ENCODE measurements at regions not wholly inside any gene's neighbourhood (a gene's known extent, or its start where the extent isn't known, plus 50 kb on each side); places are given as distances from the start of the nearest gene placed in this dataset.
"Not testable (repeated sequence)": the region's sequence is repeated elsewhere in the genome, so short reads cannot be mapped to it uniquely, and the experiment has no call there.

GRCh38 chr15:29648415-29648814 is 173.9 kb downstream of the TJP1 start:
- not testable (repeated sequence) for H3K4me1 ChIP-seq (ENCODE audit: control insufficient read depth, insufficient read depth, low read length); H3K27ac ChIP-seq (ENCODE audit: low read length); H3K9ac ChIP-seq (ENCODE audit: low read length in 2 of 2); H3K27me3 ChIP-seq (ENCODE audit: control insufficient read depth in 1 of 2, insufficient read depth in 2 of 2, low read length in 2 of 2); H3K4me3 ChIP-seq (ENCODE audit: low read length in 2 of 2); H3K9me3 ChIP-seq (ENCODE audit: control insufficient read depth in 2 of 2, low read length in 2 of 2); H3K36me3 ChIP-seq (ENCODE audit: control insufficient read depth in 2 of 2, insufficient read depth in 2 of 2, low read length in 2 of 2)

- no peaks in the 10 kb centered on the region for H3K9me3 ChIP-seq (ENCODE audit: control insufficient read depth in 2 of 2, low read length in 2 of 2)
- H3K27me3 ChIP-seq (ENCODE audit: control insufficient read depth in 1 of 2, insufficient read depth in 2 of 2, low read length in 2 of 2), result no peaks in the 10 kb centered on the region
- no peak overlapping the region for H3K9ac ChIP-seq (ENCODE audit: low read length in 2 of 2)
- H3K4me3 ChIP-seq (ENCODE audit: low read length in 2 of 2), result no peak overlapping the region
- no peaks in the 10 kb centered on the region for H3K4me1 ChIP-seq (ENCODE audit: control insufficient read depth, insufficient read depth, low read length)
- H3K27ac ChIP-seq (ENCODE audit: low read length), result no peak overlapping the region
- no peaks in the 10 kb centered on the region for H3K36me3 ChIP-seq (ENCODE audit: control insufficient read depth in 2 of 2, insufficient read depth in 2 of 2, low read length in 2 of 2)
Observed at GRCh38 chr15:29645841-29646240, 176.4 kb downstream of the TJP1 start.

- H3K27me3 ChIP-seq (ENCODE audit: control insufficient read depth in 1 of 2, insufficient read depth in 2 of 2, low read length in 2 of 2); H3K4me1 ChIP-seq (ENCODE audit: control insufficient read depth, insufficient read depth, low read length); H3K9ac ChIP-seq (ENCODE audit: low read length in 2 of 2); H3K27ac ChIP-seq (ENCODE audit: low read length); H3K36me3 ChIP-seq (ENCODE audit: control insufficient read depth in 2 of 2, insufficient read depth in 2 of 2, low read length in 2 of 2); H3K9me3 ChIP-seq (ENCODE audit: control insufficient read depth in 2 of 2, low read length in 2 of 2); H3K4me3 ChIP-seq (ENCODE audit: low read length in 2 of 2): not testable (repeated sequence)
Observed at GRCh38 chr15:29644361-29644760, 177.9 kb downstream of the TJP1 start.

GRCh38 chr15:29638781-29639180 is 183.5 kb downstream of the TJP1 start:
- Histone ChIP-seq H3K27me3 (ENCODE audit: control insufficient read depth in 1 of 2, insufficient read depth in 2 of 2, low read length in 2 of 2) (no peaks in the 10 kb centered on the region), H3K9me3 (ENCODE audit: control insufficient read depth in 2 of 2, low read length in 2 of 2) (no peaks in the 10 kb centered on the region), H3K36me3 (ENCODE audit: control insufficient read depth in 2 of 2, insufficient read depth in 2 of 2, low read length in 2 of 2) (no peaks in the 10 kb centered on the region), H3K4me1 (ENCODE audit: control insufficient read depth, insufficient read depth, low read length) (no peaks in the 10 kb centered on the region), H3K9ac (ENCODE audit: low read length in 2 of 2) (no peak overlapping the region), H3K4me3 (ENCODE audit: low read length in 2 of 2) (no peak overlapping the region), H3K27ac (ENCODE audit: low read length) (no peak overlapping the region)

GRCh38 chr15:29638011-29638410 is 184.3 kb downstream of the TJP1 start:
- no peak overlapping the region for H3K4me3 ChIP-seq (ENCODE audit: low read length in 2 of 2)
- no peaks in the 10 kb centered on the region for H3K36me3 ChIP-seq (ENCODE audit: control insufficient read depth in 2 of 2, insufficient read depth in 2 of 2, low read length in 2 of 2)
- H3K9ac ChIP-seq (ENCODE audit: low read length in 2 of 2), result no peak overlapping the region
- H3K9me3 ChIP-seq (ENCODE audit: control insufficient read depth in 2 of 2, low read length in 2 of 2), result no peaks in the 10 kb centered on the region
- H3K27ac ChIP-seq (ENCODE audit: low read length), result no peak overlapping the region
- no peaks in the 10 kb centered on the region for H3K4me1 ChIP-seq (ENCODE audit: control insufficient read depth, insufficient read depth, low read length)
- no peaks in the 10 kb centered on the region for H3K27me3 ChIP-seq (ENCODE audit: control insufficient read depth in 1 of 2, insufficient read depth in 2 of 2, low read length in 2 of 2)

- Histone ChIP-seq H3K36me3 (ENCODE audit: control insufficient read depth in 2 of 2, insufficient read depth in 2 of 2, low read length in 2 of 2) (no peaks in the 10 kb centered on the region), H3K27me3 (ENCODE audit: control insufficient read depth in 1 of 2, insufficient read depth in 2 of 2, low read length in 2 of 2) (no peaks in the 10 kb centered on the region), H3K9me3 (ENCODE audit: control insufficient read depth in 2 of 2, low read length in 2 of 2) (no peaks in the 10 kb centered on the region), H3K4me1 (ENCODE audit: control insufficient read depth, insufficient read depth, low read length) (no peaks in the 10 kb centered on the region), H3K9ac (ENCODE audit: low read length in 2 of 2) (no peak overlapping the region), H3K4me3 (ENCODE audit: low read length in 2 of 2) (no peak overlapping the region), H3K27ac (ENCODE audit: low read length) (no peak overlapping the region)
Observed at GRCh38 chr15:29637555-29637954, 184.7 kb downstream of the TJP1 start.

GRCh38 chr15:29636921-29637320 is 185.3 kb downstream of the TJP1 start:
- no peaks in the 10 kb centered on the region for H3K27me3 ChIP-seq (ENCODE audit: control insufficient read depth in 1 of 2, insufficient read depth in 2 of 2, low read length in 2 of 2)
- no peaks in the 10 kb centered on the region for H3K36me3 ChIP-seq (ENCODE audit: control insufficient read depth in 2 of 2, insufficient read depth in 2 of 2, low read length in 2 of 2)
- H3K4me1 ChIP-seq (ENCODE audit: control insufficient read depth, insufficient read depth, low read length), result no peaks in the 10 kb centered on the region
- no peak overlapping the region for H3K4me3 ChIP-seq (ENCODE audit: low read length in 2 of 2)
- H3K9ac ChIP-seq (ENCODE audit: low read length in 2 of 2), result no peak overlapping the region
- H3K27ac ChIP-seq (ENCODE audit: low read length), result no peak overlapping the region
- no peaks in the 10 kb centered on the region for H3K9me3 ChIP-seq (ENCODE audit: control insufficient read depth in 2 of 2, low read length in 2 of 2)

GRCh38 chr15:29636140-29636539 is 186.1 kb downstream of the TJP1 start:
- H3K9me3 ChIP-seq (ENCODE audit: control insufficient read depth in 2 of 2, low read length in 2 of 2), result no peaks in the 10 kb centered on the region
- H3K4me3 ChIP-seq (ENCODE audit: low read length in 2 of 2), result no peak overlapping the region
- no peak overlapping the region for H3K9ac ChIP-seq (ENCODE audit: low read length in 2 of 2)
- H3K27ac ChIP-seq (ENCODE audit: low read length), result no peak overlapping the region
- H3K27me3 ChIP-seq (ENCODE audit: control insufficient read depth in 1 of 2, insufficient read depth in 2 of 2, low read length in 2 of 2), result no peaks in the 10 kb centered on the region
- no peaks in the 10 kb centered on the region for H3K36me3 ChIP-seq (ENCODE audit: control insufficient read depth in 2 of 2, insufficient read depth in 2 of 2, low read length in 2 of 2)
- no peaks in the 10 kb centered on the region for H3K4me1 ChIP-seq (ENCODE audit: control insufficient read depth, insufficient read depth, low read length)

GRCh38 chr15:29635513-29636098 is 186.7 kb downstream of the TJP1 start:
- Histone ChIP-seq H3K9me3 (ENCODE audit: control insufficient read depth in 2 of 2, low read length in 2 of 2) (no peaks in the 10 kb centered on the region), H3K9ac (ENCODE audit: low read length in 2 of 2) (no peak overlapping the region), H3K36me3 (ENCODE audit: control insufficient read depth in 2 of 2, insufficient read depth in 2 of 2, low read length in 2 of 2) (no peaks in the 10 kb centered on the region), H3K4me3 (ENCODE audit: low read length in 2 of 2) (no peak overlapping the region), H3K27me3 (ENCODE audit: control insufficient read depth in 1 of 2, insufficient read depth in 2 of 2, low read length in 2 of 2) (no peaks in the 10 kb centered on the region), H3K4me1 (ENCODE audit: control insufficient read depth, insufficient read depth, low read length) (no peaks in the 10 kb centered on the region), H3K27ac (ENCODE audit: low read length) (no peak overlapping the region)

- Histone ChIP-seq H3K27me3 (ENCODE audit: control insufficient read depth in 1 of 2, insufficient read depth in 2 of 2, low read length in 2 of 2) (no peaks in the 10 kb centered on the region), H3K4me3 (ENCODE audit: low read length in 2 of 2) (no peak overlapping the region), H3K4me1 (ENCODE audit: control insufficient read depth, insufficient read depth, low read length) (no peaks in the 10 kb centered on the region), H3K9me3 (ENCODE audit: control insufficient read depth in 2 of 2, low read length in 2 of 2) (no peaks in the 10 kb centered on the region), H3K36me3 (ENCODE audit: control insufficient read depth in 2 of 2, insufficient read depth in 2 of 2, low read length in 2 of 2) (no peaks in the 10 kb centered on the region), H3K9ac (ENCODE audit: low read length in 2 of 2) (no peak overlapping the region), H3K27ac (ENCODE audit: low read length) (no peak overlapping the region)
Observed at GRCh38 chr15:29633971-29634370, 188.3 kb downstream of the TJP1 start.

- H3K4me1 ChIP-seq (ENCODE audit: control insufficient read depth, insufficient read depth, low read length), result no peaks in the 10 kb centered on the region
- H3K9ac ChIP-seq (ENCODE audit: low read length in 2 of 2), result no peak overlapping the region
- H3K27me3 ChIP-seq (ENCODE audit: control insufficient read depth in 1 of 2, insufficient read depth in 2 of 2, low read length in 2 of 2), result no peaks in the 10 kb centered on the region
- no peaks in the 10 kb centered on the region for H3K9me3 ChIP-seq (ENCODE audit: control insufficient read depth in 2 of 2, low read length in 2 of 2)
- no peaks in the 10 kb centered on the region for H3K36me3 ChIP-seq (ENCODE audit: control insufficient read depth in 2 of 2, insufficient read depth in 2 of 2, low read length in 2 of 2)
- no peak overlapping the region for H3K4me3 ChIP-seq (ENCODE audit: low read length in 2 of 2)
- H3K27ac ChIP-seq (ENCODE audit: low read length), result no peak overlapping the region
Observed at GRCh38 chr15:29632671-29633406, 189.4 kb downstream of the TJP1 start.
